Loucy (cell line): ENCODE measurements at regions not wholly inside any gene's neighbourhood (a gene's known extent, or its start where the extent isn't known, plus 50 kb on each side); places are given as distances from the start of the nearest gene placed in this dataset.

ENCODE experiments used
- H2AFZ ChIP-seq: fragments of 200-600 bp; sonication (generic); 2 replicates; pipeline ENCODE4 v1.6.0; 2016; ENCODE audit warnings: antibody characterized with exemption, mild to moderate bottlenecking, low read length, moderate library complexity
- H3F3A ChIP-seq: fragments of 200-600 bp; 2 replicates; pipeline ENCODE4 v1.6.0; 2016; ENCODE audit warnings: antibody characterized with exemption, low read depth, mild to moderate bottlenecking
- H3K27me3 ChIP-seq: fragments of 200-600 bp; sonication (generic); 2 replicates; pipeline ENCODE4 v1.6.1; 2014; ENCODE audit warnings: low read length, mild to moderate bottlenecking; ENCODE audit not compliant: insufficient read depth, poor library complexity, severe bottlenecking
- H3K36me3 ChIP-seq: fragments of 200-600 bp; sonication (generic); 2 replicates; pipeline ENCODE4 v1.6.1; 2016; ENCODE audit warnings: low read length; ENCODE audit not compliant: insufficient read depth
- H3K4me1 ChIP-seq: fragments of 200-600 bp; sonication (generic); 2 replicates; pipeline ENCODE4 v1.5.1; 2014; ENCODE audit warnings: low read length, mild to moderate bottlenecking; ENCODE audit not compliant: insufficient read depth, poor library complexity, severe bottlenecking
- H3K4me2 ChIP-seq: fragments of 200-600 bp; sonication (generic); 2 replicates; pipeline ENCODE4 v1.6.0; 2014; ENCODE audit warnings: antibody characterized with exemption, low read length, low read depth, mild to moderate bottlenecking; ENCODE audit not compliant: poor library complexity, severe bottlenecking
- H3K4me3 ChIP-seq: fragments of 200-600 bp; sonication (generic); 2 replicates; pipeline ENCODE4 v1.5.1; 2014; ENCODE audit warnings: low read length, mild to moderate bottlenecking, mixed read lengths; ENCODE audit not compliant: poor library complexity, severe bottlenecking
- H3K79me2 ChIP-seq: fragments of 200-600 bp; sonication (generic); 2 replicates; pipeline ENCODE4 v1.6.1; 2014; ENCODE audit warnings: low read length; ENCODE audit not compliant: insufficient read depth
- H3K9ac ChIP-seq: fragments of 200-600 bp; sonication (generic); 2 replicates; pipeline ENCODE4 v1.6.0; 2014; ENCODE audit warnings: mild to moderate bottlenecking, low read depth, low read length, moderate library complexity; ENCODE audit not compliant: poor library complexity, severe bottlenecking
- H3K9me2 ChIP-seq: fragments of 200-600 bp; sonication (generic); replicated peaks from 2 replicates; pipeline ENCODE4 v1.6.1; 2016; ENCODE audit warnings: low read depth, low read length, mixed read lengths
- H3K9me3 ChIP-seq: fragments of 200-600 bp; sonication (generic); 2 replicates; pipeline ENCODE4 v1.6.1; 2014; ENCODE audit warnings: mild to moderate bottlenecking, antibody characterized with exemption, low read length, low read depth; ENCODE audit not compliant: insufficient read depth
- H4K20me1 ChIP-seq: fragments of 200-600 bp; sonication (generic); 2 replicates; pipeline ENCODE4 v1.6.0; 2014; ENCODE audit warnings: antibody characterized with exemption, low read length, mild to moderate bottlenecking; ENCODE audit not compliant: insufficient read depth, poor library complexity, severe bottlenecking
- CTCF ChIP-seq: fragments of 200-600 bp; sonication (generic); conservative IDR thresholded peaks from 2 replicates; pipeline ENCODE4 v1.5.1; 2014; ENCODE audit warnings: mild to moderate bottlenecking, antibody characterized with exemption, low read length
- EZH2phosphoT487 ChIP-seq: fragments of 200-600 bp; IDR thresholded peaks from 2 replicates; pipeline ENCODE4 v1.6.1; 2018; ENCODE audit warnings: antibody characterized with exemption, mild to moderate bottlenecking, moderate library complexity, borderline replicate concordance

GRCh38 chr2:41678639-41679038 is 369.2 kb upstream of the PKDCC start:
- Histone ChIP-seq H3K9me2 (no peaks in the 10 kb centered on the region), H3K27me3 (peaks cover 5% of the 10 kb centered on the region), H3K36me3 (no peaks in the 10 kb centered on the region), H3K4me3 (no peak overlapping the region), H3K9me3 (no peaks in the 10 kb centered on the region), H3K9ac (no peak overlapping the region), H2AFZ (no peak overlapping the region), H3K4me2 (no peak overlapping the region), H3F3A (no peaks in the 10 kb centered on the region), H4K20me1 (no peaks in the 10 kb centered on the region), H3K79me2 (no peaks in the 10 kb centered on the region), H3K4me1 (no peaks in the 10 kb centered on the region)
- TF ChIP-seq EZH2phosphoT487 (no peak), CTCF (no peak)

- TF ChIP-seq EZH2phosphoT487, result no peak
- no peaks in the 10 kb centered on the region for H3F3A ChIP-seq
These were observed 361.7 kb upstream of the PKDCC start for GRCh38 chr2:41686156-41686555.

GRCh38 chr2:41691561-41691960 is 356.3 kb upstream of the PKDCC start:
- no peaks in the 10 kb centered on the region for H3K4me1 ChIP-seq
- no peaks in the 10 kb centered on the region for H3K9me3 ChIP-seq
- TF ChIP-seq EZH2phosphoT487 (no peak), CTCF (no peak)
- H3K27me3 ChIP-seq, result no peaks in the 10 kb centered on the region
- no peak overlapping the region for H3K4me3 ChIP-seq
- H3K79me2 ChIP-seq, result no peaks in the 10 kb centered on the region
- H3K36me3 ChIP-seq, result no peaks in the 10 kb centered on the region
- no peaks in the 10 kb centered on the region for H4K20me1 ChIP-seq
- no peak overlapping the region for H3K4me2 ChIP-seq
- no peaks in the 10 kb centered on the region for H3K9me2 ChIP-seq
- no peak overlapping the region for H2AFZ ChIP-seq
- no peaks in the 10 kb centered on the region for H3F3A ChIP-seq
- no peak overlapping the region for H3K9ac ChIP-seq

More at GRCh38 chr2:41686156-41686555, 361.7 kb upstream of the PKDCC start:
- H2AFZ ChIP-seq, result no peak overlapping the region
- no peaks in the 10 kb centered on the region for H3K9me2 ChIP-seq
- no peak overlapping the region for H3K4me3 ChIP-seq
- H3K4me2 ChIP-seq, result no peak overlapping the region
- H3K4me1 ChIP-seq, result no peaks in the 10 kb centered on the region
- no peaks in the 10 kb centered on the region for H3K79me2 ChIP-seq
- no peak overlapping the region for H3K9ac ChIP-seq
- H3K27me3 ChIP-seq, result peaks cover 2% of the 10 kb centered on the region
- H3K9me3 ChIP-seq, result no peaks in the 10 kb centered on the region
- H3K36me3 ChIP-seq, result no peaks in the 10 kb centered on the region
- H4K20me1 ChIP-seq, result no peaks in the 10 kb centered on the region

GRCh38 chr2:41694536-41695049 is 353.2 kb upstream of the PKDCC start:
- Histone ChIP-seq H3K9ac (no peak overlapping the region), H3F3A (no peaks in the 10 kb centered on the region), H3K4me1 (no peaks in the 10 kb centered on the region), H3K4me2 (no peak overlapping the region), H3K27me3 (no peaks in the 10 kb centered on the region), H3K79me2 (no peaks in the 10 kb centered on the region), H3K9me2 (no peaks in the 10 kb centered on the region), H3K9me3 (no peaks in the 10 kb centered on the region), H3K4me3 (no peak overlapping the region), H4K20me1 (no peaks in the 10 kb centered on the region), H2AFZ (no peak overlapping the region), H3K36me3 (no peaks in the 10 kb centered on the region)
- no peak for TF ChIP-seq EZH2phosphoT487
- no peak for TF ChIP-seq CTCF
